Upper lobe of right lung (tissue), 1 donor: ENCODE measurements at regions not wholly inside any gene's neighbourhood (a gene's known extent, or its start where the extent isn't known, plus 50 kb on each side); places are given as distances from the start of the nearest gene placed in this dataset.

ENCODE experiments used
- ATAC-seq: fragments of 200-7000 bp; cut with Tn5 transposase; one replicate; pipeline ENCODE4 v1.9.1; 2020; ENCODE audit warnings: mild to moderate bottlenecking, moderate library complexity
- DNase-seq: peaks from one replicate; pipeline ENCODE4 v3.0.0-alpha.2; 2020
- H3K27ac ChIP-seq: fragments of 200-600 bp; one replicate; pipeline ENCODE4 v1.8.0; 2022
- H3K27me3 ChIP-seq: fragments of 200-600 bp; one replicate; pipeline ENCODE4 v1.8.0; 2022; ENCODE audit warnings: mild to moderate bottlenecking
- H3K36me3 ChIP-seq: fragments of 200-600 bp; one replicate; pipeline ENCODE4 v1.8.0; 2022
- H3K4me1 ChIP-seq: fragments of 200-600 bp; one replicate; pipeline ENCODE4 v1.8.0; 2022
- H3K4me3 ChIP-seq: fragments of 200-600 bp; one replicate; pipeline ENCODE4 v1.8.0; 2022; ENCODE audit warnings: mild to moderate bottlenecking
- H3K9me3 ChIP-seq: fragments of 200-600 bp; one replicate; pipeline ENCODE4 v1.8.0; 2022
- CTCF ChIP-seq: fragments of 200-600 bp; IDR thresholded peaks from one replicate; pipeline ENCODE4 v1.8.0; 2022; ENCODE audit warnings: antibody characterized with exemption
- intact Hi-C: fragments of 100-400 bp; cut with DNase I; formaldehyde crosslinking; loops from one replicate; pipeline ENCODE4 v1.11.0; 2022
- donor health status: DM: no; HTN: yes; CAD: no; lungs with severe emphysema.

GRCh38 chr1:50261951-50262350 is 153.2 kb downstream of the ELAVL4 start:
- ATAC-seq (no peak), DNase-seq (no peak)
- intact Hi-C loops = no loop called here
- Histone ChIP-seq H3K27me3 (no peaks in the 10 kb centered on the region), H3K36me3 (no peaks in the 10 kb centered on the region), H3K4me3 (no peak overlapping the region), H3K9me3 (no peaks in the 10 kb centered on the region), H3K27ac (no peak overlapping the region), H3K4me1 (peaks cover 4% of the 10 kb centered on the region)
- no peak for TF ChIP-seq CTCF

- H3K4me1 ChIP-seq = no peaks in the 10 kb centered on the region
- no peak for TF ChIP-seq CTCF
- H3K9me3 ChIP-seq = no peaks in the 10 kb centered on the region
- DNase-seq (no peak), ATAC-seq (no peak)
- intact Hi-C loops = no loop called here
- no peaks in the 10 kb centered on the region for H3K36me3 ChIP-seq
- no peaks in the 10 kb centered on the region for H3K27me3 ChIP-seq
- no peak overlapping the region for H3K4me3 ChIP-seq
- H3K27ac ChIP-seq = no peak overlapping the region
Measured at GRCh38 chr1:50257940-50258685, 149.4 kb downstream of the ELAVL4 start.

GRCh38 chr1:50257029-50257428 is 148.3 kb downstream of the ELAVL4 start:
- no peak overlapping the region for H3K27ac ChIP-seq
- no peak overlapping the region for H3K4me3 ChIP-seq
- no peaks in the 10 kb centered on the region for H3K27me3 ChIP-seq
- H3K9me3 ChIP-seq = no peaks in the 10 kb centered on the region
- TF ChIP-seq CTCF = no peak
- H3K4me1 ChIP-seq = no peaks in the 10 kb centered on the region
- DNase-seq (no peak), ATAC-seq (no peak)
- intact Hi-C loops = no loop called here
- no peaks in the 10 kb centered on the region for H3K36me3 ChIP-seq
